ENCODE measurements at regions not wholly inside any gene's neighbourhood (a gene's known extent, or its start where the extent isn't known, plus 50 kb on each side); places are given as distances from the start of the nearest gene placed in this dataset.

GRCh38 chr5:117456866-117457470, 882.3 kb upstream of the SEMA6A start:
- Histone ChIP-seq H3K27me3 (ENCODE audit: control insufficient read depth in 1 of 2, insufficient read depth in 2 of 2, low read length in 2 of 2) (peaks cover 0 to 5% of the 10 kb centered on the region in 2 donors), H3K36me3 (ENCODE audit: control insufficient read depth in 1 of 2, insufficient read depth in 2 of 2, low read length in 2 of 2) (no peaks in the 10 kb centered on the region), H3K4me1 (ENCODE audit: control insufficient read depth in 1 of 2, insufficient read depth in 2 of 2, low read length in 2 of 2) (no peaks in the 10 kb centered on the region), H3K27ac (ENCODE audit: low read depth, low read length) (no peak overlapping the region), H3K4me3 (ENCODE audit: low read depth in 1 of 2, low read length in 2 of 2) (no peak overlapping the region), H3K9ac (ENCODE audit: low read depth in 1 of 2, low read length in 2 of 2) (no peak overlapping the region), H3K9me3 (ENCODE audit: control insufficient read depth in 1 of 2, low read length in 2 of 2) (no peaks in the 10 kb centered on the region)

GRCh38 chr5:117455236-117456233, 880.9 kb upstream of the SEMA6A start:
- H3K36me3 ChIP-seq (ENCODE audit: control insufficient read depth in 1 of 2, insufficient read depth in 2 of 2, low read length in 2 of 2), result no peaks in the 10 kb centered on the region
- H3K4me1 ChIP-seq (ENCODE audit: control insufficient read depth in 1 of 2, insufficient read depth in 2 of 2, low read length in 2 of 2), result no peaks in the 10 kb centered on the region
- H3K9me3 ChIP-seq (ENCODE audit: control insufficient read depth in 1 of 2, low read length in 2 of 2), result no peaks in the 10 kb centered on the region
- no peak overlapping the region for H3K27ac ChIP-seq (ENCODE audit: low read depth, low read length)
- peak overlapping the region in 1 of 2 donors; percentile 56 for H3K9ac ChIP-seq (ENCODE audit: low read depth in 1 of 2, low read length in 2 of 2)
- peak overlapping the region; percentile 75 to 84 for H3K4me3 ChIP-seq (ENCODE audit: low read depth in 1 of 2, low read length in 2 of 2)
- H3K27me3 ChIP-seq (ENCODE audit: control insufficient read depth in 1 of 2, insufficient read depth in 2 of 2, low read length in 2 of 2), result peaks cover 0 to 5% of the 10 kb centered on the region in 2 donors

GRCh38 chr5:117454716-117455212, 880.1 kb upstream of the SEMA6A start:
- Histone ChIP-seq H3K4me1 (ENCODE audit: control insufficient read depth in 1 of 2, insufficient read depth in 2 of 2, low read length in 2 of 2) (no peaks in the 10 kb centered on the region), H3K27me3 (ENCODE audit: control insufficient read depth in 1 of 2, insufficient read depth in 2 of 2, low read length in 2 of 2) (peaks cover 0 to 5% of the 10 kb centered on the region in 2 donors), H3K27ac (ENCODE audit: low read depth, low read length) (no peak overlapping the region), H3K36me3 (ENCODE audit: control insufficient read depth in 1 of 2, insufficient read depth in 2 of 2, low read length in 2 of 2) (no peaks in the 10 kb centered on the region), H3K9ac (ENCODE audit: low read depth in 1 of 2, low read length in 2 of 2) (peak overlapping the region in 1 of 2 donors; percentile 56), H3K4me3 (ENCODE audit: low read depth in 1 of 2, low read length in 2 of 2) (peak overlapping the region; percentile 75 to 84), H3K9me3 (ENCODE audit: control insufficient read depth in 1 of 2, low read length in 2 of 2) (no peaks in the 10 kb centered on the region)

GRCh38 chr5:117436846-117437245, 862.2 kb upstream of the SEMA6A start:
- Histone ChIP-seq H3K27me3 (ENCODE audit: control insufficient read depth in 1 of 2, insufficient read depth in 2 of 2, low read length in 2 of 2) (no peaks in the 10 kb centered on the region), H3K4me1 (ENCODE audit: control insufficient read depth in 1 of 2, insufficient read depth in 2 of 2, low read length in 2 of 2) (no peaks in the 10 kb centered on the region), H3K9ac (ENCODE audit: low read depth in 1 of 2, low read length in 2 of 2) (no peak overlapping the region), H3K27ac (ENCODE audit: low read depth, low read length) (no peak overlapping the region), H3K36me3 (ENCODE audit: control insufficient read depth in 1 of 2, insufficient read depth in 2 of 2, low read length in 2 of 2) (no peaks in the 10 kb centered on the region), H3K9me3 (ENCODE audit: control insufficient read depth in 1 of 2, low read length in 2 of 2) (no peaks in the 10 kb centered on the region), H3K4me3 (ENCODE audit: low read depth in 1 of 2, low read length in 2 of 2) (no peak overlapping the region)

GRCh38 chr5:117435203-117435602, 860.6 kb upstream of the SEMA6A start:
- Histone ChIP-seq H3K4me1 (ENCODE audit: control insufficient read depth in 1 of 2, insufficient read depth in 2 of 2, low read length in 2 of 2) (no peaks in the 10 kb centered on the region), H3K9ac (ENCODE audit: low read depth in 1 of 2, low read length in 2 of 2) (no peak overlapping the region), H3K9me3 (ENCODE audit: control insufficient read depth in 1 of 2, low read length in 2 of 2) (no peaks in the 10 kb centered on the region), H3K27me3 (ENCODE audit: control insufficient read depth in 1 of 2, insufficient read depth in 2 of 2, low read length in 2 of 2) (no peaks in the 10 kb centered on the region), H3K4me3 (ENCODE audit: low read depth in 1 of 2, low read length in 2 of 2) (no peak overlapping the region), H3K36me3 (ENCODE audit: control insufficient read depth in 1 of 2, insufficient read depth in 2 of 2, low read length in 2 of 2) (no peaks in the 10 kb centered on the region), H3K27ac (ENCODE audit: low read depth, low read length) (no peak overlapping the region)

- Histone ChIP-seq H3K9me3 (ENCODE audit: control insufficient read depth in 1 of 2, low read length in 2 of 2) (no peaks in the 10 kb centered on the region), H3K4me3 (ENCODE audit: low read depth in 1 of 2, low read length in 2 of 2) (no peak overlapping the region), H3K4me1 (ENCODE audit: control insufficient read depth in 1 of 2, insufficient read depth in 2 of 2, low read length in 2 of 2) (no peaks in the 10 kb centered on the region), H3K27ac (ENCODE audit: low read depth, low read length) (no peak overlapping the region), H3K36me3 (ENCODE audit: control insufficient read depth in 1 of 2, insufficient read depth in 2 of 2, low read length in 2 of 2) (no peaks in the 10 kb centered on the region), H3K9ac (ENCODE audit: low read depth in 1 of 2, low read length in 2 of 2) (no peak overlapping the region), H3K27me3 (ENCODE audit: control insufficient read depth in 1 of 2, insufficient read depth in 2 of 2, low read length in 2 of 2) (no peaks in the 10 kb centered on the region)
These were observed 859.6 kb upstream of the SEMA6A start for GRCh38 chr5:117434254-117434653.

- no peaks in the 10 kb centered on the region for H3K36me3 ChIP-seq (ENCODE audit: control insufficient read depth in 1 of 2, insufficient read depth in 2 of 2, low read length in 2 of 2)
- no peak overlapping the region for H3K9ac ChIP-seq (ENCODE audit: low read depth in 1 of 2, low read length in 2 of 2)
- no peaks in the 10 kb centered on the region for H3K9me3 ChIP-seq (ENCODE audit: control insufficient read depth in 1 of 2, low read length in 2 of 2)
- H3K4me3 ChIP-seq (ENCODE audit: low read depth in 1 of 2, low read length in 2 of 2), result no peak overlapping the region
- H3K27me3 ChIP-seq (ENCODE audit: control insufficient read depth in 1 of 2, insufficient read depth in 2 of 2, low read length in 2 of 2), result no peaks in the 10 kb centered on the region
- H3K4me1 ChIP-seq (ENCODE audit: control insufficient read depth in 1 of 2, insufficient read depth in 2 of 2, low read length in 2 of 2), result no peaks in the 10 kb centered on the region
- no peak overlapping the region for H3K27ac ChIP-seq (ENCODE audit: low read depth, low read length)
These were observed 859.2 kb upstream of the SEMA6A start for GRCh38 chr5:117433818-117434217.

- Histone ChIP-seq H3K4me1 (ENCODE audit: control insufficient read depth in 1 of 2, insufficient read depth in 2 of 2, low read length in 2 of 2) (no peaks in the 10 kb centered on the region), H3K4me3 (ENCODE audit: low read depth in 1 of 2, low read length in 2 of 2) (no peak overlapping the region), H3K27me3 (ENCODE audit: control insufficient read depth in 1 of 2, insufficient read depth in 2 of 2, low read length in 2 of 2) (no peaks in the 10 kb centered on the region), H3K9ac (ENCODE audit: low read depth in 1 of 2, low read length in 2 of 2) (no peak overlapping the region), H3K36me3 (ENCODE audit: control insufficient read depth in 1 of 2, insufficient read depth in 2 of 2, low read length in 2 of 2) (no peaks in the 10 kb centered on the region), H3K9me3 (ENCODE audit: control insufficient read depth in 1 of 2, low read length in 2 of 2) (no peaks in the 10 kb centered on the region), H3K27ac (ENCODE audit: low read depth, low read length) (no peak overlapping the region)
These were observed 856.5 kb upstream of the SEMA6A start for GRCh38 chr5:117431091-117431490.

GRCh38 chr5:117425163-117425562, 850.5 kb upstream of the SEMA6A start:
- Histone ChIP-seq H3K9me3 (ENCODE audit: control insufficient read depth in 1 of 2, low read length in 2 of 2) (no peaks in the 10 kb centered on the region), H3K36me3 (ENCODE audit: control insufficient read depth in 1 of 2, insufficient read depth in 2 of 2, low read length in 2 of 2) (no peaks in the 10 kb centered on the region), H3K4me1 (ENCODE audit: control insufficient read depth in 1 of 2, insufficient read depth in 2 of 2, low read length in 2 of 2) (no peaks in the 10 kb centered on the region), H3K27me3 (ENCODE audit: control insufficient read depth in 1 of 2, insufficient read depth in 2 of 2, low read length in 2 of 2) (no peaks in the 10 kb centered on the region), H3K27ac (ENCODE audit: low read depth, low read length) (no peak overlapping the region), H3K4me3 (ENCODE audit: low read depth in 1 of 2, low read length in 2 of 2) (no peak overlapping the region), H3K9ac (ENCODE audit: low read depth in 1 of 2, low read length in 2 of 2) (no peak overlapping the region)

GRCh38 chr5:117424559-117424958, 849.9 kb upstream of the SEMA6A start:
- H3K4me3 ChIP-seq (ENCODE audit: low read depth in 1 of 2, low read length in 2 of 2), result no peak overlapping the region
- no peaks in the 10 kb centered on the region for H3K4me1 ChIP-seq (ENCODE audit: control insufficient read depth in 1 of 2, insufficient read depth in 2 of 2, low read length in 2 of 2)
- H3K36me3 ChIP-seq (ENCODE audit: control insufficient read depth in 1 of 2, insufficient read depth in 2 of 2, low read length in 2 of 2), result no peaks in the 10 kb centered on the region
- H3K27me3 ChIP-seq (ENCODE audit: control insufficient read depth in 1 of 2, insufficient read depth in 2 of 2, low read length in 2 of 2), result no peaks in the 10 kb centered on the region
- no peaks in the 10 kb centered on the region for H3K9me3 ChIP-seq (ENCODE audit: control insufficient read depth in 1 of 2, low read length in 2 of 2)
- no peak overlapping the region for H3K27ac ChIP-seq (ENCODE audit: low read depth, low read length)
- no peak overlapping the region for H3K9ac ChIP-seq (ENCODE audit: low read depth in 1 of 2, low read length in 2 of 2)
